CD4-positive, alpha-beta T cell treated with Interleukin-4 for 1 hour (primary cell): ENCODE measurements at regions not wholly inside any gene's neighbourhood (a gene's known extent, or its start where the extent isn't known, plus 50 kb on each side); places are given as distances from the start of the nearest gene placed in this dataset.
"Not testable (repeated sequence)": the region's sequence is repeated elsewhere in the genome, so short reads cannot be mapped to it uniquely, and the experiment has no call there.

Experiments
- DNase-seq, 2 donors: peaks; one replicate each; pipeline ENCODE4 v3.0.0-alpha.2; 2020 to 2022

GRCh38 chr6:74259981-74260380, 564.0 kb downstream of the CD109 start:
- no peak for DNase-seq

GRCh38 chr6:74256781-74257180, 560.8 kb downstream of the CD109 start:
- DNase-seq: no peak

- DNase-seq: no peak
Observed at GRCh38 chr6:74256381-74256780, 560.4 kb downstream of the CD109 start.

GRCh38 chr6:74255007-74255406, 559.0 kb downstream of the CD109 start:
- not testable (repeated sequence) for DNase-seq

GRCh38 chr6:74254147-74254546, 558.1 kb downstream of the CD109 start:
- not testable (repeated sequence) for DNase-seq

- DNase-seq: no peak
Observed at GRCh38 chr6:74253261-74253660, 557.3 kb downstream of the CD109 start.

- DNase-seq: no peak
Observed at GRCh38 chr6:74250161-74250818, 554.3 kb downstream of the CD109 start.

GRCh38 chr6:74249658-74250057, 553.7 kb downstream of the CD109 start:
- DNase-seq: no peak

GRCh38 chr6:74248966-74249365, 553.0 kb downstream of the CD109 start:
- DNase-seq: no peak

GRCh38 chr6:74222768-74223333, 526.8 kb downstream of the CD109 start:
- no peak for DNase-seq

GRCh38 chr6:74213995-74214394, 518.0 kb downstream of the CD109 start:
- DNase-seq: no peak

GRCh38 chr6:74208239-74208638, 512.2 kb downstream of the CD109 start:
- DNase-seq: no peak

GRCh38 chr6:74199215-74199915, 503.4 kb downstream of the CD109 start:
- DNase-seq: no peak

GRCh38 chr6:74197310-74197709, 501.3 kb downstream of the CD109 start:
- no peak for DNase-seq

GRCh38 chr6:74187811-74188210, 491.8 kb downstream of the CD109 start:
- DNase-seq: no peak

GRCh38 chr6:74182992-74183391, 487.0 kb downstream of the CD109 start:
- DNase-seq: no peak

- no peak for DNase-seq
Observed at GRCh38 chr6:74181471-74181870, 485.5 kb downstream of the CD109 start.

GRCh38 chr6:74177506-74177905, 481.5 kb downstream of the CD109 start:
- DNase-seq: no peak

- not testable (repeated sequence) for DNase-seq
Observed at GRCh38 chr6:74170550-74170949, 474.5 kb downstream of the CD109 start.

- no peak for DNase-seq
Observed at GRCh38 chr6:74170118-74170517, 474.1 kb downstream of the CD109 start.

- no peak for DNase-seq
Observed at GRCh38 chr6:74167976-74168375, 472.0 kb downstream of the CD109 start.

GRCh38 chr6:74167511-74167910, 471.5 kb downstream of the CD109 start:
- no peak for DNase-seq

- DNase-seq: no peak
Observed at GRCh38 chr6:74166849-74167248, 470.8 kb downstream of the CD109 start.

GRCh38 chr6:74161380-74161779, 465.4 kb downstream of the CD109 start:
- DNase-seq: no peak
